IPS DF 4.7 (cell line): ENCODE measurements at regions not wholly inside any gene's neighbourhood (a gene's known extent, or its start where the extent isn't known, plus 50 kb on each side); places are given as distances from the start of the nearest gene placed in this dataset.
"Not testable (repeated sequence)": the region's sequence is repeated elsewhere in the genome, so short reads cannot be mapped to it uniquely, and the experiment has no call there.

Experiments
- DNase-seq: peaks from one replicate; pipeline ENCODE4 v3.0.0-alpha.2; 2013; ENCODE audit warnings: low spot score; ENCODE audit errors: extremely low read depth

DNA sequence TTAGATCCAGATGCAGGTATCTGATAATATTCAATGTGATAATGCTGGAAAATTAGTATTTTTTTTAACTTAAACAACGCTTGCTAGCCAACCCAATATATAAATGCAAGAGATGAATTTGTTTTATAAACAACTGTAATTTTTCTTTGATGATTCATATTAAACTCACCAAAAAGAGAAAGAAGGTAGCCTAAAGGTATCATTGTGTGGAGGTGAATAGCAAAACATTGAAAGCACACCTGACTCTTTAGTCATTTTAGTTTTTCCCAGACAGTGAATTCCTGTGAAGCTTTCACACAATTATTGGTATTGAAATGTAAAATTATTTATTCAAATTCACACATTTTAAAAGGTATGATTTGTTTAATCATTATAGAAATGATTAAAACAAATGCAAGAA lies 424.0 kb downstream of the NR4A2 start:
- DNase-seq: no peak

DNA sequence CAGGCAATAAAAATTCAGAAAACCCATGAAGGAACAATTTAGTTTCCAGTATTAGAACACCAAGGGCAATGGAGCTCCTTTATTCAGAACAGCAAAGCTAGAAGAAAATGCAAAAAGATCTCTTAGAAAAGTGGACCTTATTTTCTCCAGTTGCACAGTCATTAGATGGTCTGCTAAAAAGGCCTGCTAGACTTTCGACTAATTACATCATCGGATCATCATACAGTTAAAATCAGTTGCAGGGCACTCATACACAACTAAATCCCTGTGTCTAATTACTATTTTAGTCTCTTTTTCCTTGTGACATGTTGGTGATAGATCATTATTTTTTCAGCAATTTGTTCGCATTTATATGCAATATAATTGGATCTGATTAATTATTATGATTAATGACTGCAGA lies 425.3 kb downstream of the NR4A2 start:
- DNase-seq: no peak

DNA sequence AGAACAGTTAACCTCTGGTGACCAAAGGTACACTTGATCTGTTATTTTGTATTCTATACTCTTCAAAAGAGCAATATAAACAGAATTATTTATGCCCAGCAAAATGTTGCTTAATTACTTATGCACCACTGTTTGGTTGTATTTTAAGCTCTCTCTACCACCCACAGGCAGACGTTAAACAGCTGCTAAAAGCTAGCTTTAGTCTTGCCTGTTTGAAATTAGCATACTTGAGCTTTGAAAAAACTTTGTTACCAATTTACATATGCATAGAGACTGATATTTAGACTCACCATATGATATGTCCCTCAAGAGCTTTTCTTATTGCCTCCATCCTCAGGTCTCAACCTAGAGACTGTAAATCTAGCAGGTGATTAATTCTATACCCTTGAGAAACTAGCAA lies 426.9 kb downstream of the NR4A2 start:
- no peak for DNase-seq

DNA sequence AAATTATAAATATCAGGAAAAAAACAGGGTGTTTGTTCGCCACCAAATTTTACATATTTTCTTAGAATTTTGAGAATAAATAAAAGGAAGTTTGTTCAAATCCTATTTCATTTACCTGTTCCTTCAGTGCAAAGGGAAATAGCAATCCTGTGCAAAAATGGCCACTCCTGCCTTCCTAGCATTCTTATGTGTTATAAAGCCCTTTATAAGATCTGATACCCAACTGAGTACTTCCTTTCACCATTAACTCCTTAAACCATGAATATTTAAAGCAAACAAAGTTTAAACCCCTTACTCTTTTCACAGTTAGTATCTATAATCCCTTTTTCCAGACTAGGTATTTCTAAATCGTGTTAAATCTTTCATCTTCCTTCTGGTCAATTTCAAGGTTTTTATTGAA lies 427.8 kb downstream of the NR4A2 start:
- DNase-seq: no peak

DNA sequence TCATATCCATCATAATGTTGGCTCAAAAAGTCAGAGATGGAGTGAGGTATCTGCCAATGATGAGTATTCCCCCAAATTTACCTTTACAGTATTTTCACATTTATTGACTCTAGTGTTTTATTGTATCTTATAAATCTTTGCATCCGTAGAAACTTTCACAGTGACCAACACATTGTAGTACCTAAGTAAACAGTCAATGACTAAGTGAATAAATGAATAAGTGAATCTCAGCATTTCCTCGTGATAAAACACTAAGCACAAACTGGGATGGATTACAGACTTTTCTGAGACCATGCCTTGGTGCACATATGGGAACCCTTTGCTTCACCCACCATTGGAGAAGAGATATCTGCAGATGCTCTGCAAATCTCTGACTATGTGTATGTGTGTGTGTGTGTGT lies 429.9 kb downstream of the NR4A2 start:
- DNase-seq: no peak

DNA sequence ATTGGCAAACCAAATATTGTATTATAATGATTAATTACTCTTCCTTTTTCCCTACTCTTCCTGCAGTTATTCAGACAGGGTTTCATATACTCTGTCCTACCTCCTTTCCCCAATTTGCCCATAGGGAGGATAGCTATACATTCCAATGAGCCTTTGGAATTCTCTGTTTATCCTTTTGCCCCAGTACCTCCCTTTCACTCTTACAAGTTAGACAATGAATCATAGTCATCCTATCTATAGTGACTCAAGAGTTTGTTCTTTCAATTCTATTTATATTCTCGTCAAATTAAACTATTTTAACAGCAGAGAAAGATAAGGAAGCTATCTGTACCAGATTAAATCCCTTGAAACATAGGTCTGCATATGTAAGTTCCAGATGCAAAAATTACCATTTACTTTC lies 437.5 kb downstream of the NR4A2 start:
- DNase-seq: no peak

DNA sequence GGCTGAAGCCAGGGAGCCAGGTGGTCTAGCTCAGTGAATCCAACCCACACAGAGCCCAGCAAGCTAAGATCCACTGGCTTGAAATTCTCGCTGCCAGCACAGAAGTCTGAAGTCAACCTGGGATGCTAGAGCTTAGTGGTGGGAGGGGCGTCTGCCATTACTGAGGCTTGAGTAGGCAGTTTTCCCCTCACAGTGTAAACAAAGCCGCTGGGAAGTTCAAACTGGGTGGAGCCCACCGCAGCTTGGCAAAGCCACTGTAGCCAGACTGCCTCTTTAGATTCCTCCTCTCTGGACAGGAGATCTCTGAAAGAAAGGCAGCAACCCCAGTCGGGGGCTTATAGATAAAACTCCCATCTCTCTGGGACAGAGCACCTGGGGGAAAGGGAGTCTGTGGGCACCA lies 452.1 kb downstream of the NR4A2 start:
- not testable (repeated sequence) for DNase-seq

DNA sequence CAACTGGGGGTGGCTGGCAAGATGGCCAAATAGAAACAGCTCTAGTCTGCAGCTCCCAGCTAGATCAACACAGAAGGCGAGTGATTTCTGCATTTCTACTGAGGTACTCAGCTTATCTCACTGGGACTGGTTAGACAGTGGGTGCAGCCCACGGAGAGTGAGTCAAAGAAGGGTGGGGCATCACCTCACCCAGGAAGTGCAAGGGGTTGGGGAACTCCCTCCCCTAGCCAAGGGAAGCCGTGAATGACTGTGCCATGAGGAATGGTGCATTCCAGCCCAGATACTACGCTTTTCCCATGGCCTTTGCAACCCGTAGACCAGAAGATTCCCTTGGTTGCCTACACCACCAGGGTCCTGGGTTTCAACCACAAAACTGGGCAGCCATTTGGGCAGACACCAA lies 452.6 kb downstream of the NR4A2 start:
- not testable (repeated sequence) for DNase-seq

DNA sequence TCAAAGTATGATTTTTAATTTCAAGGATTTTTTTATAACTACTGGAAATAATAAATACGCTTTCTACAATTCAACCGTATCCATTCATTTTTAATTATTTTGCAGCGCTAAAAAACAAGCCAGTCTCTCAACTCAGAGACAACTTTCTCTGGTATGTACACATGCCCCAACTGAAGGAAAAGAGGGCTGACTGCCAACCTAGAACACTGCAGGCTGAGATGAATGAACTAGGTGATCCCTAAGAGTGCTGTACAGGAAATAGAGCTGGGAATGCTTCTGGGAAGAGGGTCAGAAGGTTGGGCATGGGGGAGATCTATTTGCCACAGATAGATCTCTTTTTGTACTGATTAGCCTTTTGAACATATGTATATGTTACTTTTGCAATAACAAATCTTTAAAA lies 460.1 kb downstream of the NR4A2 start:
- DNase-seq: no peak

DNA sequence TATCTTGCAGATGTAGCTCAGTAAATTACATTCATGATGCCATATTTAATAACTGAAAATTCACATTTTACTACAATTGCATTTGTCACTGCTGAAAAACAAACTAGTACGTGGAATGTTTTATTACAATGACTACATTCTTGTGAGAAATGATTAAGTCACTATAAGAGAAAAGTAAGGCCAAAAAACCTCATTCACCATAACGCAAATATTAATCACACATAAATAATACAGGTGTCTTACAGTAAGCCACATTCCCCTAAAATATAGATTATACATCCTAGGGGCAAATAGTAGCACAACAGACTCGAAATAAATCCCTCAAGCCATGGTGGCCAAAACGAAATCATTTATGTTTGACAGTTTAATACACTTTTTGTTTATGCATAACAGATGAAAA lies 460.6 kb downstream of the NR4A2 start:
- no peak for DNase-seq

DNA sequence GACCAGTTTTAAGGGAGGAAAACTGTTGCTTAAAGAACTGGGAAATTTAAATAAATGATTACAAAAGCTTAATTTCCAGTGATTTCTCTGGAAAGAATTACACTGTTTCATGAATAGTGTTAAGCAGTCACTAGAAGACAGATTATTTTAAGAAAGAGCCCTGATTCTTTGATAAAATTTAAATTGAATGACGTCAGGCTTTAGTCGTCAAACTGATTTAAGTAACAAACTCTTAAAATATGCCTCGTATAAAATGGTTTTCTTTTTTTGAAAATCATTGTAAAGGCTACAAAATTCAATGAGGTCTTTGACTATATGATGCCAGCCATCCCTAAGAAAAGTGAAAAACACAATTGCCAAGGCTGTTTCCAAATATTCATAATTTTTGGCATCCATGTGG lies 465.0 kb downstream of the NR4A2 start:
- DNase-seq: no peak

DNA sequence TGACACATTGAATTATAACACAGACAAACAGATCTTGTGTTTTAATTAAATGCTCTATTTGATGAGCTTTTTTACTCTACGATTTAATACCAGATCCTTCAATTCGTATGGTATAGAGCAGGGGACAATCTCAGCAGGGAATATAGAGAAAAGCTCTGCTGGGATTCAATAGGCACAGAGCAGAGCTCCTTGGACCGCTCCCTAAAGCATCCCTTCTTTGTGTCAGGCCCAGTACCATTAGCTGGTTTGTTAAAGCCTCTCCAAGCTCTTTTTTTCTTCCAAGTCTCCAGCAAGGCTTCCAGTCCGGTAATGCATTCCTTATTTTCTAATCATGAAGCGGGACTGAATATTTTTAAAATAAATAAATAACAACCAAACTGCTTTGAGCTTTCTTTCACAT lies 466.0 kb downstream of the NR4A2 start:
- no peak for DNase-seq

DNA sequence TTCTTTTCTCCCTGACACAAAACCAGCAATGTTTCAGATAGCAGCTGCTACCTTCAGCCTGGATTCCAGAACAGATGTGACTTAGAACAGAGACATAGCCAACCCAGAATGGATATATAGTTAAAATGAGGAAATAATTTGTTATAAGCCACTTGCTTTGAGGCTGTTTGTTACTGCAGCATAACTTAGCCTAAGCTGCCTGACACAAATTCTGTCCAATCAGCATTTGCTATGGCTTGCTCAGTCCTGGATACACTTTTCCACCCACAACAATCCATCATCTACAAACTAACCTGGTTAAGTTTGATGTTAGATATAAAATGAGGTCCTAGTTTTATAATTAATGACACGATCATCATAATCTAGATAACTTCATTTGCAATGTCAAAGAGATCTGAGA lies 480.4 kb downstream of the NR4A2 start:
- no peak for DNase-seq

DNA sequence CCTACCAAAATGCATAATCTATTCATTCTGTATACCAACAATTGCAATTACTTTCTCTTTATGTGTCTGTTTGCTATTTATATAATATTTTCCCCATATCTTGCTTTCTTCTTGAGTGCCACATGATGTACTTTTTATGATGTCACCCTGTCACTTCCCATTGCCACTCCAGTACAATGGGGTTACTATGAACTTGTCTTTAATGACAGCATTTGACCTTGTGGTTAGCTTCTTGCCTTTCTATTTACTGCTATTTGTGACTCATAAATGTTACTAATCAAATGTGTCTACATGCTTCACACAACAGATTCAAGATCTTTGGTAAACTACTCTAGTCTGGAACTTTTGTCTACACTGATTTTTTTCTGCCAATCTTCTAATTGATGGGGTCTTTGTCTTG lies 486.3 kb downstream of the NR4A2 start:
- DNase-seq: no peak

DNA sequence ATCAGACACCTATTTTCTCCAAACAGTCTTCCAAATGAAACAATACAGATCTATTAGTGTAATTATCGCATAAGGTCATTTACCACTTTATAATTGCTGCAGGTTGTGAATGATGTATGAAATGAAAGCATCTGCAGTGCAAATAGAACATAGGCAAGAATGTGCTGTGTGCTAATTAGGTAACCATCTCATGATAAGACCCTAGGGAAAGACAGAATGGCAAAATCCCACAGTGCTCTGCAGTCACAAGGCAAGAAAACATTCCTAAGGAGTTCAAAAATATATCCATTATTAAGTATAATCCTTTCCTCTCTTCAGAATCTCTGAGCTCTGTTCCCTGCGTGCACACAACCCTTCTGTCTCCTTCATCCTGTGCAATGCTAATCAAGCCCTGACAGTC lies 488.1 kb downstream of the NR4A2 start:
- no peak for DNase-seq

DNA sequence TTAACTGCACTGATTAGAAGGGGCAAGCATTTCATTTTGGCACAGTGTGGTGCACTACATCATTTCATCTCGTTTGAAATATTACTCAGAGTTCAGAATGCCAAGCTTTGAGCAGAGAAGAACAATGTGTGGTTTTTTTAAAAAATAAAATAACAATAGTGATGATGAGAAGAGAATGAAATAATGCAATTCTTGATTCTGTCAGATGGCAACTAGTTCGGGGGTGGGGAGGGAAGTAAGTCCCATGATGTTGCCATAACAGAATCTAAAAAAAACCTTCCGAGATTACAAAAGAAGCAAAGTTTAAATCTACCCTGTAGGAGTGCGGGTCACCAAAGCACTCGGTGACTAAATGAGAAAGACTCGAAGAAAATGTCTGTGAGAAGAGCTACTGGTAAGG lies 490.4 kb downstream of the NR4A2 start:
- DNase-seq: no peak

DNA sequence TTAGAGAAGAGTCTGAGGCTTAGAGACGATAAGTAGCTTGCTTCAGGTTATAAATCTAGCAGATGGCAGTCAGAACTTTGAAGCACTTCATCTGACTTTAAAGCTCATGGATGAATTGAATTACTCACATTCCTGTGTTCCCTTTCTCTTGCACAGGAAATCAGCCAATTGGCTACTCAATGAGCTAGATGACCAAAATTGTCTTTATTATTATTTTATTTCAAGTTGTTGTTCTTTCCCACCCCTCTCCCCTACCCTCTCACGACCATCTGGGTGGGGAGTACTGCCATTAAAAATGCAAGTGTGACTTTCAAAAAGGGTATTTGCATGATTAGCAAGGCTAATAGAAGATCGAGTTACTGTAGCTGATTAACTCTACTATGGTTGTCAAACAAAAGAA lies 491.1 kb downstream of the NR4A2 start:
- no peak for DNase-seq

DNA sequence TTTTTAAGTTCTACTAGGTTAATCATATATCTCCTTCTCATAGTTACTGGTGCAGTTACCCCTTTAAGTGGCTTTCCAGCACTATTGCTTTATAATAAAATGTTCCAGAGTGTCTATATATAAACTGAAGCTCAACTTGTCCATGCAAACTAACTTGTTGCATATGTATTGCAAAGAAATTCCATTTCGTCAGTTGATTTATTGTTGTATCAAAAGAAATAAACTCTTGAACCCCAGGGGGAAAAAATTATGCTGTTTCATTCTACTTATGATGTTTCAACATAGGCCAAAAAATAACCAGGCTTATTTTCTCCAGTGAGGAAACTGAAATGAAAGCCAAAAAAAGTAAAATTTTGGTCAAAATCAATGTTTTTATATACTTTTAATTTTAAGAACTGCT lies 491.9 kb downstream of the NR4A2 start:
- DNase-seq: no peak

DNA sequence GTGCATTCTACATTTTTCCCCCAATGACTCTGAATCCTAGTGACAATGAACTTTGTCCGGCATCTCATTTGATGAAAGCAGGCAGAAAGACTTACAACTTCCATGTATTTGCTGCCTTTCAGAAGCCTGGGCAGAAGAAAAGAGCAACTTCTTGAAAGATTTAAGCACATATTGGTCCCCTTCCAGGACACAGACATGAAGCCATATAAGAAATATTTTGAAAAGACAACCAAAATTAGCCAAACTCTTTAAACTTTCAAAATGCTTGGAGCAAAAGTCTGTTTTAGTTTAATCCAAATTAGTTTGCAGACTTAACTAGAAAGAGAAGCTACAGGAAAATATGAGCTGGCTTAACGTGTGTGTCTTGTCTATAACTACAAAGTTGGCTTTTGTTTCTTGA lies 492.5 kb downstream of the NR4A2 start:
- DNase-seq: no peak

DNA sequence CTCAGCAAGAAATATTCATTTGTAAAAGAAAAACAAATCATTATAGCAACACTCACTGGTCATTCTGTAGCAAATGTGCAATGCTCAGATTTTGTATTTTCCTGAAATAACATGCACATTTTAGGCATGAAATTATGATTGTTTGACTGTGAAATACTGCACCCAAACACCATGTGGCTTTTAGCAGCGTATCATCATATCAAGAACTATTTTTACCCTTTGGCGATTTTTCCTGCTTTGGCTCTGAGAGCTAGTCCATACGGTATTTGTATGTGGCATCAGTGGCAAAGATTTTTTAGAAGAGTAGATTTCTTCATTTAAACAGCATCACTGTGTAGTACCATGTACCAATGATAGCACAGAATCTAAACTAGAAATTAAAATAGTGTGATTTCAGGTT lies 493.1 kb downstream of the NR4A2 start:
- no peak for DNase-seq

DNA sequence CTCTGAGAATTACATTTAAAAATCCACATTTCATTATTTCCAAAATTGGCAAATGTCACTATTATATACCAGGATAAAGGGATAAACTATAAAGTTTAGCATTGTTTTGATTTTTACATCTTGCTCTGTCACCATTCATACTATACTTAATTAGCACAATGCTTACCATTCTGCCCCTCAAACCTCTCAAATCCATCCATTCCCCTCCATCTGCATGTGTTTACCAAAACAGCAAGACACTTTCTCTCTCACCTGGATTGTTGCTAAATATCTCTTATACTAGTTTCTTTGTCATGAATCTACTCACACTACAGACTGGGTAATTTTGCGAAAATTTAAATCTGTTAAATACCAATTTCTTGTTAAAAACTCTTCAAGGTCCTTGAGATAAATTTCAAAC lies 496.1 kb downstream of the NR4A2 start:
- DNase-seq: no peak

DNA sequence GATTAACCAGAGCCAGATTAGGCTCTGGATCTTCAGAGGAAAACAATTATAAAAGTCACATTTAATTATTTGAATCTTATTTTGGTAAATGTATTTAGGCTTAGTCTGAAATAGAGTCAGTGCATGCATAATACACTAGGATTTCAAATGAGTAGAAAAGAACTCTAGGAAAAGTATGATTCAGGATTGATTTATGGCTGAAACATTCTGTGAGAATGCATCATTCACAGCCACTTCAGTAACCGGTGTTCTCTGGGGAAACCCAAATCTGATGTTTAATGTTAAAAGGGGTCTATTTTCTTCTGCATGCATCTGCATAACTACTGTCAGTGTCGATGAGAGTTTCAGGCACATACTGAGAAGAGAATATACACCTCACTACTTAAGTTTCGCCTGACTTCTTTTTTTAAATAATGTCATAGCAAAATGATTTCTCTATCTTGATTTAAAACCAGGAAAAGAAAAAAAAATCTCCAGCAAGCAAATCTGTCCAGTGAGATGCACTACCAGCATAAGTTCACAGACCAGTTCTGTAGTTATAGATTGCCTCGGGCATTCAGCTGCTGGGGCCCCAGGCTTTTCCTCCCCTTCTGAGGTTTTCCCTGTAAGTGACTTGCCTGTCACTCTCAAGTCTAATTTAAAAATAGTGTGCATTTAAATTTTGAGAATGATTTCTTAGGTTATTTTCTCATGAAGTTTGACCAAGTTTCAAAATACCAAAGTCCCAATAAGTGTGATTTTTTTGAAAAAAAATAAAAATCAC lies 501.5 kb downstream of the NR4A2 start:
- no peak for DNase-seq

DNA sequence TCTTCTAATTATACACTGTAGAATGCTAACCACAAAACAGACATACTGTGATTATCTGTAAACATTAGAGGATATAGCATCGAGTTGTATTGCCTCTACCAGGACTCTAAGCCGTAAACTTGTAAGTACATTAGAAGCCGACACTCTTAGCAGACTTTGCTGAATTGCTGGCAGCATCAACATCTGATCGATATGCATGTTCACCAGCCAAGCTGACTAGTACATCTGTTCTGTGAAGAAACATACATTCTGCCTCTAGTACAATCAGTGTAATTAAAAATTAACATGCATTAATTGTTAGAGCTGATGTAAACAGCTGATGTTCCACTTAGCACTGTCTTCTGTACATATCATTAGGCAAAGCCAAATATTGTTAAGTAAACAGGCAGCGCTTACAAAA lies 502.2 kb downstream of the NR4A2 start:
- DNase-seq: no peak

DNA sequence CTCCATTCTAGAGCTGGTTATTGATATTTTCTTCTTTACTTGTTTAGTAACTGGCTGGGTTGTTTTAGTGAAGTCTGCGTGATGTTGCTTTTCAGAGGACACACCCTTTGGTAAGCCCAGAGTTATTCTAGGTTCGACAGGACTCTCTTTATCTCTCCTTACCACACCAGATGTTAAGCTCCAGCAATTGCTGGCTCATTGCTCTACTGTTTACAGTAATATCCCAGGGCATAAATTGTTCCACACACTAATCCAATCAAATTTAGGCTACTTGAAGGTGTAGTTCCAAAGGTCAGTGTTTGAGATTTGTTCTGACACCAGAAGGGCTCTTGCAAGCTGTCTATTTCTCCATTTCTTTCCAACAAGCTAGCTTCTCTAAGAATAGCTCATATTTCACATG lies 506.6 kb downstream of the NR4A2 start:
- DNase-seq: no peak
